IPS-20b (cell line): ENCODE measurements at regions not wholly inside any gene's neighbourhood (a gene's known extent, or its start where the extent isn't known, plus 50 kb on each side); places are given as distances from the start of the nearest gene placed in this dataset.

Experiments
- H3K27ac ChIP-seq: one replicate; pipeline ENCODE4 v1.5.1; 2013; ENCODE audit warnings: low read length
- H3K27me3 ChIP-seq: 2 replicates; pipeline ENCODE4 v1.6.1; 2013; ENCODE audit warnings: mild to moderate bottlenecking, low read length, inconsistent platforms; ENCODE audit not compliant: insufficient read depth
- H3K36me3 ChIP-seq: 2 replicates; pipeline ENCODE4 v1.6.1; 2013; ENCODE audit warnings: low read depth, mild to moderate bottlenecking, inconsistent platforms, low read length, moderate library complexity; ENCODE audit not compliant: insufficient read depth
- H3K4me1 ChIP-seq: 2 replicates; pipeline ENCODE4 v1.6.1; 2013; ENCODE audit warnings: mild to moderate bottlenecking, control low read depth, inconsistent platforms, low read length, moderate library complexity; ENCODE audit not compliant: insufficient read depth
- H3K4me3 ChIP-seq: 2 replicates; pipeline ENCODE4 v1.5.1; 2013; ENCODE audit warnings: mild to moderate bottlenecking, low read length, inconsistent platforms
- H3K9ac ChIP-seq: 2 replicates; pipeline ENCODE4 v1.6.1; 2013; ENCODE audit warnings: low read depth, mild to moderate bottlenecking, inconsistent platforms, low read length, moderate library complexity
- H3K9me3 ChIP-seq: 2 replicates; pipeline ENCODE4 v1.6.1; 2013; ENCODE audit warnings: mild to moderate bottlenecking, low read depth, low read length, inconsistent platforms; ENCODE audit not compliant: insufficient read depth

GRCh38 chr6:104614394-104614793, 245.3 kb downstream of the HACE1 start:
- Histone ChIP-seq H3K9me3 (no peaks in the 10 kb centered on the region), H3K4me1 (peaks cover 7% of the 10 kb centered on the region), H3K36me3 (no peaks in the 10 kb centered on the region), H3K27me3 (no peaks in the 10 kb centered on the region), H3K27ac (no peak overlapping the region), H3K4me3 (no peak overlapping the region), H3K9ac (no peak overlapping the region)

DNA sequence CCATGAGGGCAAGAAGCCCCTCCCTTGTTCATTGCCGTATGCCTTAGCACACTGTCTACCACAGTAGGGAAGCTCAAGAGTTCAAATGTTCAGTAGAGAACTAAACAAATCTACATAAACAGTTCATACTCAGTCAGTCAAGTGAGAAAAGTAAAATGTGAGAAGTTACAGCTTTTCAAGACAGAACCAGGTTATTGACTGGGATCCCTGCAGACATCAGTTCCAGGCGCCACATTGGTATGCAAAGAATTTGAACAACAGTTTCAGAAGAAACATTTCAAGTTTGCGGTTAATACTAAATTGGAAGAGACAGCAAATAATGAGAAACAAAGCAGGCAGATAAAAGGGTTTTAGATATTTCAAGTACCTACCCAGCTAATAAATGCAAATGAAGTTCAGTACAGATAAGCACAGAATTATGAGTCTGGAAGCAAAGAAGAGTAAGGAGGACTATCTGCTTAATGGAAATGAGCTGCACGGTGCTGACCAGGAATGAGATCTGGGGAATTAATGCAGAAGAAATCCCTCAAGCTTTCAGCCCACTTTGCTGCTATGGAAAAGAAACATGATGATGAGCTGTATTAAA, 246.2 kb downstream of the HACE1 start:
- Histone ChIP-seq H3K4me1 (peaks cover 7% of the 10 kb centered on the region), H3K4me3 (no peak overlapping the region), H3K36me3 (no peaks in the 10 kb centered on the region), H3K9me3 (no peaks in the 10 kb centered on the region), H3K27me3 (no peaks in the 10 kb centered on the region), H3K9ac (no peak overlapping the region), H3K27ac (no peak overlapping the region)

- Histone ChIP-seq H3K27me3 (no peaks in the 10 kb centered on the region), H3K4me3 (no peak overlapping the region), H3K27ac (no peak overlapping the region)
Observed at GRCh38 chr6:104612541-104612940, 247.2 kb downstream of the HACE1 start.

DNA sequence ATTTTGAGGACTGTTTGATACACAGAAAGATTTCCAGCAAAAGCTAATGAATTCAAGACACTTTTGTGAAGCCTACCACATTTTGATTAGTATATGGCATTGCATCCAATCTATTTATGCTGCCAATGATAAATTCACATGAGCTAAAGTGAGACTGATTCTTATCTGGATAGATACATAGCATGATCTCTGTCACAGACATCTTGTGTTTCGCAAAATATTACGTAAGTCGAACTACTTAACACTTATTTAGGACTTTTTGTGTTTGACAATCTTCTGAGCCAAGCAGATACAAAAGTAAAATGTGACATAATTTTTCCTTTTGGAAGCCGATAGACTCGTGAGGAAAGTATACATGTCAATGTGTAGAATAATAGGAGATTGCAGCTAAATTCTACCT, 251.6 kb downstream of the HACE1 start:
- Histone ChIP-seq H3K9me3 (no peaks in the 10 kb centered on the region), H3K36me3 (no peaks in the 10 kb centered on the region), H3K9ac (no peak overlapping the region), H3K4me3 (no peak overlapping the region), H3K27ac (no peak overlapping the region), H3K27me3 (no peaks in the 10 kb centered on the region), H3K4me1 (peaks cover under 1% of the 10 kb centered on the region; the same call in 1 of the 2 replicates)

More at GRCh38 chr6:104612541-104612940, 247.2 kb downstream of the HACE1 start:
- H3K4me1 ChIP-seq: peaks cover 7% of the 10 kb centered on the region
- H3K36me3 ChIP-seq: no peaks in the 10 kb centered on the region
- H3K9me3 ChIP-seq: no peaks in the 10 kb centered on the region
- no peak overlapping the region for H3K9ac ChIP-seq

- Histone ChIP-seq H3K9me3 (no peaks in the 10 kb centered on the region), H3K4me3 (no peak overlapping the region), H3K27ac (no peak overlapping the region), H3K27me3 (no peaks in the 10 kb centered on the region), H3K9ac (no peak overlapping the region), H3K36me3 (no peaks in the 10 kb centered on the region), H3K4me1 (no peaks in the 10 kb centered on the region)
Observed at GRCh38 chr6:104607501-104607900, 252.2 kb downstream of the HACE1 start.

- Histone ChIP-seq H3K9me3 (no peaks in the 10 kb centered on the region), H3K9ac (no peak overlapping the region), H3K4me1 (peaks cover 4% of the 10 kb centered on the region; the same call in 1 of the 2 replicates), H3K4me3 (no peak overlapping the region), H3K27ac (no peak overlapping the region), H3K36me3 (no peaks in the 10 kb centered on the region), H3K27me3 (no peaks in the 10 kb centered on the region)
Observed at GRCh38 chr6:104606361-104606760, 253.4 kb downstream of the HACE1 start.

GRCh38 chr6:104604685-104605084, 255.0 kb downstream of the HACE1 start:
- no peak overlapping the region for H3K4me3 ChIP-seq
- no peaks in the 10 kb centered on the region for H3K36me3 ChIP-seq
- H3K27me3 ChIP-seq: no peaks in the 10 kb centered on the region
- H3K4me1 ChIP-seq: peaks cover 4% of the 10 kb centered on the region; the same call in 1 of the 2 replicates
- no peak overlapping the region for H3K9ac ChIP-seq
- no peaks in the 10 kb centered on the region for H3K9me3 ChIP-seq
- no peak overlapping the region for H3K27ac ChIP-seq

- Histone ChIP-seq H3K9ac (no peak overlapping the region), H3K27me3 (no peaks in the 10 kb centered on the region), H3K4me1 (peaks cover 4% of the 10 kb centered on the region; the same call in 1 of the 2 replicates), H3K4me3 (no peak overlapping the region), H3K36me3 (no peaks in the 10 kb centered on the region), H3K9me3 (no peaks in the 10 kb centered on the region), H3K27ac (no peak overlapping the region)
Observed at GRCh38 chr6:104603108-104603745, 256.5 kb downstream of the HACE1 start.

- Histone ChIP-seq H3K4me3 (no peak overlapping the region), H3K27ac (no peak overlapping the region), H3K9ac (no peak overlapping the region), H3K9me3 (no peaks in the 10 kb centered on the region), H3K27me3 (no peaks in the 10 kb centered on the region), H3K36me3 (no peaks in the 10 kb centered on the region), H3K4me1 (peaks cover 7% of the 10 kb centered on the region; the same call in 1 of the 2 replicates)
Observed at GRCh38 chr6:104601721-104602120, 258.0 kb downstream of the HACE1 start.

DNA sequence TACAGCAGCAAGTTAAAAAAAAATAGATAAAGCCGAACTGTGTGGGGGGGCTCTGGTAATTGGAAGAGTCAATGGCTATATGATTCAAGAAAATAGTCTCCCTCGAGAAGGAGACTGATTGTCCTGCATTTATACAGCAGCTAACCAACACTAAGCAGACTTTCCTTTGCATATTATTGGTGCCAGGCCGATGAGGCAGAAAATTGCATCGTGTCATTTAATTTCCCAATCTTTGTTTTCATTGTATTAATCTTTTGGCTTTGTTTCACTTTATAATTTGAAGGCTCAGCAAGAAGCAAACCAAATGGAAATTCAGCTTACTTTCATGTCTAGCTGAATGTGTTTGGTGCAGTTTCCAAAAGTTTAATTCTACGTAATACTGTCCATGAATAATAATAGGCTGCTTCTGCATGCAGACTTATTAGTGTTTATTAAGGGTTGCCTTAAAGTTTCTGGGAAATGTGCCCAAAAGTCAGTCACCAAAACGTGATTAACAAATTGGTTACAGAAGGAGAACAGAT, 258.5 kb downstream of the HACE1 start:
- H3K4me3 ChIP-seq: no peak overlapping the region
- H3K27me3 ChIP-seq: no peaks in the 10 kb centered on the region
- H3K36me3 ChIP-seq: no peaks in the 10 kb centered on the region
- H3K9me3 ChIP-seq: no peaks in the 10 kb centered on the region
- H3K27ac ChIP-seq: no peak overlapping the region
- H3K9ac ChIP-seq: no peak overlapping the region
- H3K4me1 ChIP-seq: peaks cover 7% of the 10 kb centered on the region; the same call in 1 of the 2 replicates

DNA sequence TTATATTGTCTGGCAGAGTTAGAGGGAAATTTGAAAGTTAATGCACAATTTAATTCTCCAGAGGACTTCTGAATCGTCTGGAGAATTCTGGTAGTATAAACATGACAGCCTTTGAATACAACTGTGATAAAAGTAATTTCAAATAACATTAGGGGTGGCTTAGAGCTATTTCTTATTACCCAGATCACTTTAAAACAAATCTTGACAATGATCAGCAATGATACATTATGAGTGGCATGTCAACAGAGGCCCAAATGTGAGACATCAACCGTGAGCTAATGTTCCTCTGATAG, 259.1 kb downstream of the HACE1 start:
- H3K9ac ChIP-seq: no peak overlapping the region

More for the DNA sequence above, 259.1 kb downstream of the HACE1 start:
- Histone ChIP-seq H3K27ac (no peak overlapping the region), H3K9me3 (no peaks in the 10 kb centered on the region), H3K36me3 (no peaks in the 10 kb centered on the region), H3K4me3 (no peak overlapping the region), H3K27me3 (no peaks in the 10 kb centered on the region), H3K4me1 (peaks cover 7% of the 10 kb centered on the region; the same call in 1 of the 2 replicates)
